PC-3 (cell line): ENCODE measurements at regions not wholly inside any gene's neighbourhood (a gene's known extent, or its start where the extent isn't known, plus 50 kb on each side); places are given as distances from the start of the nearest gene placed in this dataset.

ENCODE experiments used
- CTCF ChIP-seq: fragments of 300-600 bp; sonication (generic); conservative IDR thresholded peaks from 2 replicates; pipeline ENCODE4 v1.5.1; 2017; ENCODE audit warnings: antibody characterized with exemption, low read depth, mild to moderate bottlenecking, low read length
- EZH2 ChIP-seq: fragments of 300-600 bp; sonication (generic); IDR thresholded peaks from one replicate; pipeline ENCODE4 v1.6.1; 2017; ENCODE audit warnings: antibody characterized with exemption, mild to moderate bottlenecking, low read length; ENCODE audit not compliant: unreplicated experiment
- EZH2phosphoT487 ChIP-seq: fragments of 300-600 bp; sonication (generic); IDR thresholded peaks from 2 replicates; pipeline ENCODE4 v1.6.1; 2018; ENCODE audit warnings: mild to moderate bottlenecking, antibody characterized with exemption, low read length, borderline replicate concordance

- TF ChIP-seq EZH2phosphoT487: no peak
- TF ChIP-seq CTCF: no peak
- no peak for TF ChIP-seq EZH2
Observed at GRCh38 chr4:165584916-165585315, 206.1 kb downstream of the CPE start.
